Esophagus muscularis mucosa (tissue), 4 donors: ENCODE measurements at regions not wholly inside any gene's neighbourhood (a gene's known extent, or its start where the extent isn't known, plus 50 kb on each side); places are given as distances from the start of the nearest gene placed in this dataset.

Experiments used
- DNase-seq: peaks from one replicate; pipeline ENCODE4 v3.0.0-alpha.2; 2017; ENCODE audit errors: extremely low spot score
- H3K27ac ChIP-seq, 4 donors: fragments of 200-600 bp; sonication (generic); replicated peaks in 1 of 4; 1 replicate in 3 of 4; 2 replicates in 1 of 4; pipeline ENCODE4 v1.5.1; 2016 to 2019; ENCODE audit warnings: mild to moderate bottlenecking in 1 of 4
- H3K27me3 ChIP-seq, 4 donors: fragments of 200-600 bp; sonication (generic); one replicate each; pipeline versions ENCODE4 v1.5.1 to v1.6.0; 2016 to 2019
- H3K36me3 ChIP-seq, 4 donors: fragments of 200-600 bp; sonication (generic); one replicate each; pipeline ENCODE4 v1.5.1; 2016 to 2019
- H3K4me1 ChIP-seq, 4 donors: fragments of 200-600 bp; sonication (generic); one replicate each; pipeline ENCODE4 v1.5.1; 2016 to 2019
- H3K4me3 ChIP-seq, 4 donors: fragments of 200-600 bp; sonication (generic); 1 replicate in 2 of 4; 2 replicates in 2 of 4; pipeline ENCODE4 v1.5.1; 2016 to 2019; ENCODE audit warnings: mild to moderate bottlenecking in 4 of 4, moderate library complexity in 1 of 4
- H3K9me3 ChIP-seq, 4 donors: fragments of 200-600 bp; sonication (generic); 1 replicate in 3 of 4; 2 replicates in 1 of 4; pipeline ENCODE4 v1.5.1; 2016 to 2019
- CTCF ChIP-seq, 3 experiments: fragments of 200-600 bp in 2 of 3; fragments of 450-650 bp in 1 of 3; sonication (generic) in 2 of 3; IDR thresholded peaks; one replicate each; pipeline ENCODE4 v1.5.1; 2017 to 2019; ENCODE audit warnings: antibody characterized with exemption in 3 of 3, mild to moderate bottlenecking in 2 of 3, moderate library complexity in 1 of 3
- EP300 ChIP-seq: sonication (generic); formaldehyde crosslinking; IDR thresholded peaks from one replicate; pipeline ENCODE4 v1.6.1; 2017; ENCODE audit warnings: antibody characterized with exemption
- POLR2A ChIP-seq: fragments of 450-650 bp; IDR thresholded peaks from one replicate; pipeline ENCODE4 v1.6.1; 2017; ENCODE audit warnings: antibody characterized with exemption, moderate library complexity, mild to moderate bottlenecking, low read depth
- POLR2AphosphoS5 ChIP-seq, 2 donors: sonication (generic); formaldehyde crosslinking; IDR thresholded peaks; one replicate each; pipeline ENCODE4 v1.6.1; 2017; ENCODE audit warnings: antibody characterized with exemption in 2 of 2
- WGBS: methylation state at CpG from one replicate; pipeline ENCODE4 v1.1.5; 2018; 5-methylcytosine and 5-hydroxymethylcytosine counted together
- intact Hi-C: fragments of 100-400 bp; cut with DNase I; formaldehyde crosslinking; loops from one replicate; pipeline ENCODE4 v1.15.1; 2023

- 97% methylated on average over 3 of the region's 3 CpGs for WGBS
- no peak for DNase-seq
- no peak for TF ChIP-seq CTCF (IDR thresholded peaks at IDR 0.05)
- TF ChIP-seq EP300, result no peak
- TF ChIP-seq POLR2AphosphoS5 (IDR thresholded peaks at IDR 0.05), result no peak
- no peak for TF ChIP-seq POLR2A
- no peak overlapping the region for H3K27ac ChIP-seq
- H3K4me3 ChIP-seq, result no peak overlapping the region
- no peaks in the 10 kb centered on the region for H3K4me1 ChIP-seq
- H3K36me3 ChIP-seq, result peaks cover 0 to 61% (median 0%) of the 10 kb centered on the region in 4 donors
- intact Hi-C loops, result no loop called here
- no peaks in the 10 kb centered on the region for H3K27me3 ChIP-seq
- H3K9me3 ChIP-seq, result no peaks in the 10 kb centered on the region
Measured at GRCh38 chr2:196224756-196225155, 53.4 kb upstream of the STK17B start.

GRCh38 chr2:196225213-196225612 is 53.8 kb upstream of the STK17B start:
- TF ChIP-seq EP300 (no peak), POLR2A (no peak), POLR2AphosphoS5 (IDR thresholded peaks at IDR 0.05) (no peak), CTCF (IDR thresholded peaks at IDR 0.05) (no peak)
- Histone ChIP-seq H3K36me3 (peaks cover 0 to 57% (median 0%) of the 10 kb centered on the region in 4 donors), H3K4me1 (no peaks in the 10 kb centered on the region), H3K4me3 (no peak overlapping the region), H3K9me3 (no peaks in the 10 kb centered on the region), H3K27me3 (no peaks in the 10 kb centered on the region), H3K27ac (no peak overlapping the region)
- intact Hi-C loops, result no loop called here
- DNase-seq, result no peak
- 61% methylated on average over 1 of the region's 1 CpG for WGBS

GRCh38 chr2:196226058-196226706 is 54.8 kb upstream of the STK17B start:
- peaks cover 0 to 47% (median 0%) of the 10 kb centered on the region in 4 donors for H3K36me3 ChIP-seq
- intact Hi-C loops, result no loop called here

GRCh38 chr2:196226707-196227065 is 55.3 kb upstream of the STK17B start:
- Histone ChIP-seq H3K36me3 (peaks cover 0 to 42% (median 0%) of the 10 kb centered on the region in 4 donors), H3K27me3 (no peaks in the 10 kb centered on the region), H3K4me1 (no peaks in the 10 kb centered on the region), H3K4me3 (no peak overlapping the region), H3K27ac (no peak overlapping the region), H3K9me3 (no peaks in the 10 kb centered on the region)
- TF ChIP-seq POLR2A, result no peak
- no peak for TF ChIP-seq CTCF (IDR thresholded peaks at IDR 0.05)
- no peak for TF ChIP-seq POLR2AphosphoS5 (IDR thresholded peaks at IDR 0.05)
- TF ChIP-seq EP300, result no peak
- 94% methylated on average over 1 of the region's 1 CpG for WGBS
- intact Hi-C loops, result no loop called here
- no peak for DNase-seq

More at GRCh38 chr2:196226058-196226706, 54.8 kb upstream of the STK17B start:
- no peak overlapping the region for H3K4me3 ChIP-seq
- H3K9me3 ChIP-seq, result no peaks in the 10 kb centered on the region
- no peaks in the 10 kb centered on the region for H3K4me1 ChIP-seq
- DNase-seq, result no peak
- no peaks in the 10 kb centered on the region for H3K27me3 ChIP-seq
- H3K27ac ChIP-seq, result no peak overlapping the region
- TF ChIP-seq POLR2A (no peak), EP300 (no peak), POLR2AphosphoS5 (IDR thresholded peaks at IDR 0.05) (no peak), CTCF (IDR thresholded peaks at IDR 0.05) (no peak)

GRCh38 chr2:196229013-196229412 is 57.6 kb upstream of the STK17B start:
- intact Hi-C loops, result no loop called here
- DNase-seq, result no peak
- no peak overlapping the region for H3K27ac ChIP-seq
- no peak for TF ChIP-seq EP300
- H3K4me1 ChIP-seq, result peaks cover 13 to 20% (median 18%) of the 10 kb centered on the region in 4 donors
- H3K36me3 ChIP-seq, result peaks cover 0 to 23% (median 0%) of the 10 kb centered on the region in 4 donors
- 63% methylated on average over 3 of the region's 3 CpGs for WGBS
- no peaks in the 10 kb centered on the region for H3K27me3 ChIP-seq
- H3K4me3 ChIP-seq, result no peak overlapping the region
- H3K9me3 ChIP-seq, result no peaks in the 10 kb centered on the region
